ENCODE measurements at regions not wholly inside any gene's neighbourhood (a gene's known extent, or its start where the extent isn't known, plus 50 kb on each side); places are given as distances from the start of the nearest gene placed in this dataset.

GRCh38 chr16:22719945-22720344 lies 94.0 kb upstream of the HS3ST2 start:
- no peak for TF ChIP-seq POLR2A (IDR thresholded peaks at IDR 0.05; ENCODE audit: low read depth, low read length)
- TF ChIP-seq CTCF (IDR thresholded peaks at IDR 0.05; ENCODE audit: extremely low read depth in 1 of 2, insufficient read depth in 1 of 2, low read depth in 1 of 2, low read length in 2 of 2) = no peak
- no peak for TF ChIP-seq EZH2 (IDR thresholded peaks at IDR 0.05; ENCODE audit: borderline replicate concordance, low read depth, low read length, severe bottlenecking)
- TF ChIP-seq MYC (IDR thresholded peaks at IDR 0.05; ENCODE audit: low read depth, low read length) = no peak
- TF ChIP-seq POLR2AphosphoS5 (IDR thresholded peaks at IDR 0.05; ENCODE audit: insufficient read depth, low read depth, low read length) = no peak
- TF ChIP-seq JUN (IDR thresholded peaks at IDR 0.05; ENCODE audit: borderline replicate concordance, insufficient read depth, insufficient read length, low read depth) = no peak
- TF ChIP-seq MAX (IDR thresholded peaks at IDR 0.05; ENCODE audit: insufficient read depth, insufficient read length) = no peak

Data from endothelial cell of umbilical vein (primary cell).